Retinal pigment epithelial cell (primary cell): ENCODE measurements at regions not wholly inside any gene's neighbourhood (a gene's known extent, or its start where the extent isn't known, plus 50 kb on each side); places are given as distances from the start of the nearest gene placed in this dataset.

Source experiments
- DNase-seq: peaks from one replicate; pipeline ENCODE4 v3.0.0-alpha.2; 2010; ENCODE audit warnings: low read depth
- H3K4me3 ChIP-seq: 2 replicates; pipeline ENCODE4 v1.5.1; 2011; ENCODE audit warnings: mild to moderate bottlenecking, low read length, control low read depth, moderate library complexity
- CTCF ChIP-seq: conservative IDR thresholded peaks from 2 replicates; pipeline ENCODE4 v1.5.1; 2011; ENCODE audit warnings: low read depth, low read length, control low read depth, inconsistent platforms

- H3K4me3 ChIP-seq = no peak overlapping the region
- peak; percentile 57 for DNase-seq
- no peak for TF ChIP-seq CTCF
These were observed 478.8 kb downstream of the NEBL start for GRCh38 chr10:20418286-20418685.

GRCh38 chr10:20417791-20418190 is 479.3 kb downstream of the NEBL start:
- no peak for TF ChIP-seq CTCF
- DNase-seq = no peak

GRCh38 chr10:20415684-20416083 is 481.4 kb downstream of the NEBL start:
- DNase-seq = no peak
- H3K4me3 ChIP-seq = no peak overlapping the region
- no peak for TF ChIP-seq CTCF

More at GRCh38 chr10:20417791-20418190, 479.3 kb downstream of the NEBL start:
- H3K4me3 ChIP-seq = no peak overlapping the region

- TF ChIP-seq CTCF = no peak
- no peak for DNase-seq
- H3K4me3 ChIP-seq = no peak overlapping the region
These were observed 489.8 kb downstream of the NEBL start for GRCh38 chr10:20407357-20407756.

GRCh38 chr10:20406281-20407104 is 490.6 kb downstream of the NEBL start:
- no peak for DNase-seq
- no peak overlapping the region for H3K4me3 ChIP-seq
- TF ChIP-seq CTCF = no peak

GRCh38 chr10:20405761-20406160 is 491.4 kb downstream of the NEBL start:
- TF ChIP-seq CTCF = no peak
- no peak overlapping the region for H3K4me3 ChIP-seq
- no peak for DNase-seq

GRCh38 chr10:20405050-20405449 is 492.1 kb downstream of the NEBL start:
- no peak for TF ChIP-seq CTCF
- DNase-seq = no peak
- H3K4me3 ChIP-seq = no peak overlapping the region
